H1 (cell line): ENCODE measurements at regions not wholly inside any gene's neighbourhood (a gene's known extent, or its start where the extent isn't known, plus 50 kb on each side); places are given as distances from the start of the nearest gene placed in this dataset.

Experiments used
- CTCF ChIA-PET: fragments of 300-600 bp; sonication (Branson Sonifier 250); formaldehyde crosslinking; loops from one replicate; lab custom pipeline; 2021; ENCODE audit not compliant: partially characterized antibody; lab: Charles Lee
- POLR2A ChIA-PET: fragments of 300-600 bp; sonication (Branson Sonifier 250); formaldehyde crosslinking; loops from one replicate; lab custom pipeline; 2021; ENCODE audit warnings: inconsistent platforms; ENCODE audit not compliant: partially characterized antibody; lab: Charles Lee
- DNase-seq, 2 experiments: peaks; one replicate each; pipeline versions ENCODE4 v3.0.0 to v3.0.0-alpha.2; 2010 to 2022; ENCODE audit warnings: low spot score in 2 of 2, low read depth in 1 of 2, mixed read lengths in 1 of 2
- FAIRE-seq: peaks from 2 replicates; lab custom pipeline; 2011; peaks lifted over from hg19 to GRCh38; lab: Jason Lieb, UNC
- H2AFZ ChIP-seq: 2 replicates; pipeline ENCODE4 v1.8.1; 2012; ENCODE audit warnings: low read length, inconsistent platforms
- H2AK5ac ChIP-seq: 2 replicates; pipeline ENCODE4 v1.6.1; 2013; ENCODE audit warnings: low read depth, low read length
- H2BK120ac ChIP-seq: replicated peaks from 2 replicates; pipeline ENCODE3; 2013; ENCODE audit warnings: low read depth, low read length, inconsistent platforms
- H2BK12ac ChIP-seq: 2 replicates; pipeline ENCODE4 v1.6.1; 2013; ENCODE audit warnings: low read depth, low read length
- H2BK15ac ChIP-seq: 2 replicates; pipeline ENCODE4 v1.6.1; 2013; ENCODE audit warnings: low read length
- H2BK20ac ChIP-seq: 2 replicates; pipeline ENCODE4 v1.6.1; 2013; ENCODE audit warnings: low read length
- H2BK5ac ChIP-seq: 2 replicates; pipeline ENCODE4 v1.6.1; 2013; ENCODE audit warnings: low read depth, low read length
- H3K14ac ChIP-seq: 2 replicates; pipeline ENCODE4 v1.6.1; 2013; ENCODE audit warnings: inconsistent platforms; ENCODE audit not compliant: insufficient read length
- H3K18ac ChIP-seq: 2 replicates; pipeline ENCODE4 v1.6.1; 2013; ENCODE audit warnings: low read length; ENCODE audit errors: extremely low read depth
- H3K23ac ChIP-seq: 2 replicates; pipeline ENCODE4 v1.6.1; 2013; ENCODE audit warnings: inconsistent platforms; ENCODE audit not compliant: insufficient read length
- H3K23me2 ChIP-seq: 2 replicates; pipeline ENCODE4 v1.6.1; 2013; ENCODE audit warnings: low read depth, low read length
- H3K27ac ChIP-seq: 2 replicates; pipeline ENCODE4 v1.6.1; 2011; ENCODE audit warnings: low read depth, low read length, inconsistent platforms
- H3K27me3 ChIP-seq, 4 experiments: replicated peaks in 1 of 4; 1 replicate in 1 of 4; 2 replicates in 3 of 4; pipeline versions ENCODE4 v1.6.1 to v1.8.1; 2011 to 2013; ENCODE audit warnings: low read length in 3 of 4, mild to moderate bottlenecking in 3 of 4, inconsistent platforms in 2 of 4, mixed read lengths in 2 of 4, moderate library complexity in 1 of 4; ENCODE audit not compliant: control insufficient read depth in 3 of 4, insufficient read depth in 3 of 4; ENCODE audit errors: extremely low read depth in 1 of 4
- H3K36me3 ChIP-seq, 4 experiments: 2 replicates each; pipeline versions ENCODE4 v1.6.1 to v1.8.1; 2011 to 2013; ENCODE audit warnings: mild to moderate bottlenecking in 4 of 4, low read length in 3 of 4, moderate library complexity in 2 of 4, control low read depth in 1 of 4, inconsistent platforms in 1 of 4; ENCODE audit not compliant: insufficient read depth in 4 of 4, control insufficient read depth in 2 of 4
- H3K4ac ChIP-seq: replicated peaks from 2 replicates; pipeline ENCODE3; 2013; ENCODE audit warnings: low read length, low read depth, mixed read lengths, inconsistent platforms; ENCODE audit not compliant: insufficient read length
- H3K4me1 ChIP-seq, 4 experiments: replicated peaks in 1 of 4; 1 replicate in 1 of 4; 2 replicates in 3 of 4; pipeline versions ENCODE4 v1.6.1 to v1.8.1; 2011 to 2013; ENCODE audit warnings: low read length in 3 of 4, inconsistent platforms in 2 of 4, mixed read lengths in 1 of 4; ENCODE audit not compliant: insufficient read depth in 4 of 4, control insufficient read depth in 3 of 4
- H3K4me2 ChIP-seq, 2 experiments: 2 replicates each; pipeline versions ENCODE4 v1.6.1 to v1.8.1; 2011 to 2013; ENCODE audit warnings: low read depth in 2 of 2, low read length in 2 of 2, control low read depth in 1 of 2, inconsistent platforms in 1 of 2, mild to moderate bottlenecking in 1 of 2; ENCODE audit not compliant: insufficient read depth in 1 of 2
- H3K4me3 ChIP-seq, 4 experiments: fragments of 200-600, 300-600 bp in 1 of 4; sonication (generic), shearing (Covaris generic), sonication (Bioruptor Twin) in 1 of 4; 2 replicates each; pipeline versions ENCODE4 v1.5.1 to v1.8.1; 2011 to 2016; ENCODE audit warnings: low read length in 4 of 4, low read depth in 3 of 4, control low read depth in 2 of 4, inconsistent platforms in 2 of 4, mild to moderate bottlenecking in 2 of 4, mixed read lengths in 1 of 4, moderate library complexity in 1 of 4; ENCODE audit not compliant: insufficient read depth in 2 of 4; ENCODE audit errors: extremely low read depth in 1 of 4
- H3K56ac ChIP-seq: replicated peaks from 2 replicates; pipeline ENCODE3; 2013; ENCODE audit warnings: low read depth, mild to moderate bottlenecking, mixed read lengths, low read length, inconsistent platforms; ENCODE audit not compliant: insufficient read length
- H3K79me1 ChIP-seq: 2 replicates; pipeline ENCODE4 v1.6.1; 2013; ENCODE audit warnings: low read depth, low read length, control low read depth
- H3K79me2 ChIP-seq, 2 experiments: 2 replicates each; pipeline versions ENCODE4 v1.6.1 to v1.8.1; 2012 to 2013; ENCODE audit warnings: low read length in 2 of 2, mild to moderate bottlenecking in 2 of 2, inconsistent platforms in 1 of 2; ENCODE audit not compliant: insufficient read depth in 2 of 2, control insufficient read depth in 1 of 2
- H3K9ac ChIP-seq, 4 experiments: replicated peaks in 1 of 4; 1 replicate in 1 of 4; 2 replicates in 3 of 4; pipeline versions ENCODE4 v1.6.1 to v1.8.1; 2011 to 2013; ENCODE audit warnings: low read depth in 3 of 4, low read length in 3 of 4, control low read depth in 2 of 4, mild to moderate bottlenecking in 2 of 4, moderate library complexity in 2 of 4, inconsistent platforms in 1 of 4; ENCODE audit errors: extremely low read depth in 1 of 4
- H3K9me3 ChIP-seq, 2 experiments: 2 replicates each; pipeline versions ENCODE4 v1.6.1 to v1.8.1; 2012 to 2013; ENCODE audit warnings: mild to moderate bottlenecking in 2 of 2, moderate library complexity in 2 of 2, control low read depth in 1 of 2, inconsistent platforms in 1 of 2, low read depth in 1 of 2, low read length in 1 of 2, mixed read lengths in 1 of 2; ENCODE audit not compliant: insufficient read depth in 2 of 2
- H4K20me1 ChIP-seq, 2 experiments: replicated peaks in 1 of 2; 2 replicates each; pipeline versions ENCODE3 to v1.8.1; 2011 to 2013; ENCODE audit warnings: inconsistent platforms in 2 of 2, low read length in 2 of 2, mild to moderate bottlenecking in 1 of 2; ENCODE audit not compliant: insufficient read depth in 2 of 2, control insufficient read depth in 1 of 2
- H4K5ac ChIP-seq: 2 replicates; pipeline ENCODE4 v1.6.1; 2013; ENCODE audit warnings: low read length, low read depth, mixed read lengths, inconsistent platforms; ENCODE audit not compliant: insufficient read length
- H4K8ac ChIP-seq: 2 replicates; pipeline ENCODE4 v1.8.0; 2013; ENCODE audit warnings: mild to moderate bottlenecking, moderate library complexity, low read length, inconsistent platforms; ENCODE audit not compliant: insufficient read depth; ENCODE audit errors: extremely low read depth
- H4K91ac ChIP-seq: replicated peaks from 2 replicates; pipeline ENCODE3; 2013; ENCODE audit warnings: low read length, mixed read lengths, inconsistent platforms; ENCODE audit not compliant: insufficient read length
- ASH2L ChIP-seq: fragments of 200-600, 300-600 bp; sonication (generic); IDR thresholded peaks from one replicate; pipeline ENCODE4 v1.7.1; 2017; ENCODE audit warnings: low read length
- BCL11A ChIP-seq, 2 experiments: IDR thresholded peaks; one replicate each; pipeline ENCODE4 v1.6.1; 2011; ENCODE audit warnings: low read depth in 2 of 2, low read length in 2 of 2, mild to moderate bottlenecking in 2 of 2
- EP300 ChIP-seq, 2 experiments: IDR thresholded peaks; 1 replicate in 1 of 2; 2 replicates in 1 of 2; pipeline ENCODE4 v1.6.1; 2011 to 2012; ENCODE audit warnings: low read depth in 2 of 2, low read length in 2 of 2, mild to moderate bottlenecking in 2 of 2, borderline replicate concordance in 1 of 2, inconsistent platforms in 1 of 2, moderate library complexity in 1 of 2
- NRF1 ChIP-seq: IDR thresholded peaks from 2 replicates; pipeline ENCODE4 v1.6.1; 2011; ENCODE audit warnings: mild to moderate bottlenecking, low read depth, low read length, improper control_type of control experiment
- TBP ChIP-seq: IDR thresholded peaks from 2 replicates; pipeline ENCODE4 v1.6.1; 2011; ENCODE audit warnings: low read depth, low read length, improper control_type of control experiment
- WGBS, 2 experiments: shearing (Covaris generic) in 1 of 2; methylation state at CpG; one replicate each; pipeline versions ENCODE4 v1.1.6 to v1.1.7; 2013 to 2015; ENCODE audit warnings: low lambda C conversion rate in 2 of 2, mixed read lengths in 2 of 2, inconsistent platforms in 1 of 2, low coverage in 1 of 2, missing lambda C conversion rate in 1 of 2; ENCODE audit not compliant: insufficient replicate concordance in 2 of 2, insufficient coverage in 1 of 2, insufficient read length in 1 of 2; ENCODE audit errors: extremely low coverage in 1 of 2, missing lambda C conversion rate in 1 of 2; 5-methylcytosine and 5-hydroxymethylcytosine counted together

- no peak for FAIRE-seq
- TF ChIP-seq ASH2L (no peak), NRF1 (no peak), BCL11A (IDR thresholded peaks at IDR 0.05; ENCODE audit: low read depth in 2 of 2, low read length in 2 of 2) (no peak), TBP (no peak), EP300 (IDR thresholded peaks at IDR 0.05; ENCODE audit: borderline replicate concordance in 1 of 2, low read depth in 2 of 2, low read length in 2 of 2) (no peak)
- H2BK5ac ChIP-seq: no peak overlapping the region
- H2BK15ac ChIP-seq: no peak overlapping the region
- no peak overlapping the region for H3K56ac ChIP-seq
- H2BK120ac ChIP-seq: no peak overlapping the region
- no peaks in the 10 kb centered on the region; a peak in 1 of 7 replicates for H3K27me3 ChIP-seq
- H2BK12ac ChIP-seq: no peak overlapping the region
- no peak overlapping the region for H3K4ac ChIP-seq
- DNase-seq: no peak
- no peaks in the 10 kb centered on the region for H3K79me1 ChIP-seq
- no peaks in the 10 kb centered on the region for H3K79me2 ChIP-seq
- no peaks in the 10 kb centered on the region for H3K36me3 ChIP-seq
- CTCF ChIA-PET: interaction anchor here (0.6 to 1.3 kb wide), 4 partner anchors 9 to 63 kb away, joined by 3 to 7 read pairs (median 4); no protein-coding TSS in a partner anchor
- no peak overlapping the region for H3K27ac ChIP-seq
- peaks cover under 1 to 6% of the 10 kb centered on the region in 2 experiments; a peak in 1 of 4 replicates for H3K9me3 ChIP-seq
- no peak overlapping the region for H4K91ac ChIP-seq
- H3K18ac ChIP-seq: no peak overlapping the region
- no peak overlapping the region for H2AK5ac ChIP-seq
- H3K14ac ChIP-seq: no peak overlapping the region
- H2AFZ ChIP-seq: no peak overlapping the region; the same call in 1 of the 2 replicates
- no peak overlapping the region for H4K8ac ChIP-seq
- WGBS, 2 experiments: 89% methylated on average over 2 of the region's 3 CpGs; no CpG with 5 or more reads in 1 of the 2 experiments
- H3K9ac ChIP-seq: no peak overlapping the region
- H3K4me1 ChIP-seq: no peaks in the 10 kb centered on the region; a peak in 1 of 7 replicates
- H3K23ac ChIP-seq: no peak overlapping the region
- H2BK20ac ChIP-seq: no peak overlapping the region
- no peaks in the 10 kb centered on the region for H4K20me1 ChIP-seq
- no peak overlapping the region for H4K5ac ChIP-seq
- POLR2A ChIA-PET: no interaction called here
- no peaks in the 10 kb centered on the region for H3K23me2 ChIP-seq
- no peak overlapping the region for H3K4me3 ChIP-seq
- no peak overlapping the region for H3K4me2 ChIP-seq
Measured at GRCh38 chr9:1857808-1858207, 157.3 kb upstream of the SMARCA2 start.
